Stimulated activated CD4-positive, alpha-beta T cell treated with anti-CD3 and anti-CD28 coated beads, Interleukin-4, amount 100 ng/mL, for 24 hours (primary cell): ENCODE measurements at regions not wholly inside any gene's neighbourhood (a gene's known extent, or its start where the extent isn't known, plus 50 kb on each side); places are given as distances from the start of the nearest gene placed in this dataset.
"Not testable (repeated sequence)": the region's sequence is repeated elsewhere in the genome, so short reads cannot be mapped to it uniquely, and the experiment has no call there.

Experiments
- DNase-seq: peaks from one replicate; pipeline ENCODE4 v3.0.0-alpha.2; 2020

GRCh38 chr1:99444211-99444927 lies 180.1 kb downstream of the PLPPR4 start:
- DNase-seq, result not testable (repeated sequence)

- DNase-seq, result no peak
Measured at GRCh38 chr1:99445071-99445470, 180.8 kb downstream of the PLPPR4 start.

DNA sequence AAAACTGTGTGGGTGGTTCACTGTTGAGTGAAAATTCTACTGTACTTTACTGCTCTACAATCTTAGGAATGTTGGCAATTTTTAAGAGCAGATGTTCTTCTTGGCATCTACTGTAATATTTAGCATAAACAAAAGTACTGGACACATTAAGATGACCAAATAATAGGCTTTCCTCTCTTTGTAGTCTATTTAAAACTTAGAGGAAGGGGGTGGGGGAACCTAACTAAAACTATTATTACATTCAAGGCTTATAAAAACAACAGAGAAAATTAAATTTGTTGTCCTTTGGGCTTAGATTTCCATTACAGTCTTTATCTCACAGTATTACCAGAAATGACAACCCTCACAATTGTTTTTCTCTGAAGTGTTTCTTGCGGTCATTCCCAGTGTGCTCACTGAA lies 181.2 kb downstream of the PLPPR4 start:
- DNase-seq, result no peak

DNA sequence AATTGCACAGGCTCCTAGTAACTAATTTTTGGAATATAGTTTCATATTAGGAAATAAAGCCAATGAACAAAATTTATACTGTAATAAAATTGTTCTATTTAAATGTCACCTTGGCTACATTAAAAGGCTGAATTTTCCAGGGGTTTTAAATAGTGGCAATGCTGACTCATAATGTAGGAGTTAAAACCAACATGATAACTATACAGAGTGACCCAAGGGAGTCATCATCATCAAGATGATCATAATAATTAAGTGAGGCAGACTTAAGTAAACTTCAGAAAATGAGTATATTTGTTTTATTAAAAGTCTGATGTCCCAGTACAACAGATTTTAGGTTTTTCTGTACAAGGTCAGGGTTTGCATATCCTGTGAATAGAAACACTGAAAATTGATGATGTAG lies 183.4 kb downstream of the PLPPR4 start:
- DNase-seq, result no peak

DNA sequence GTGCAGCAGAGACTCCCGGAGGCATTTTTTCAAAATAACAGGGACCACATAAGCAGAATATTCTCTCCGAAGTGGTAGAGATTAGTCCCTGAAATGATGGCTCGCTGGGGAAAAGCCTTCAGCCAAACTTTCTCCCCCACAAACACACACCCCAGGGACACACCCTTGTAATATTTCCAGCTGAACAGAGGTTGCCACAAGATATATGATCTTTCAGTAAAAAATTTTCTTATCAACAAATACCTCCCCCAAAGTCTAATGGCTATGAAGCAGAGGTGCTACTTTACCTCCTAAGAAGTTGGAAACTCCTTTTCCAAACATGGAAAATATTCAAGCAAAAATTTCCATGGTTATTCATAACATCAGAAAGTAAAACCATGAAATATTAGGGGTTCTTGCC lies 190.2 kb upstream of the PALMD start:
- DNase-seq, result no peak

- no peak for DNase-seq
Measured at GRCh38 chr1:99456536-99456935, 189.4 kb upstream of the PALMD start.

GRCh38 chr1:99457381-99458165 lies 188.3 kb upstream of the PALMD start:
- DNase-seq, result no peak

GRCh38 chr1:99461499-99461898 lies 184.4 kb upstream of the PALMD start:
- no peak for DNase-seq

- DNase-seq, result no peak
Measured at GRCh38 chr1:99464738-99465137, 181.2 kb upstream of the PALMD start.

GRCh38 chr1:99465176-99465900 lies 180.6 kb upstream of the PALMD start:
- no peak for DNase-seq

GRCh38 chr1:99467645-99468044 lies 178.3 kb upstream of the PALMD start:
- no peak for DNase-seq

GRCh38 chr1:99469550-99469971 lies 176.4 kb upstream of the PALMD start:
- DNase-seq, result no peak

GRCh38 chr1:99472893-99473292 lies 173.0 kb upstream of the PALMD start:
- no peak for DNase-seq

DNA sequence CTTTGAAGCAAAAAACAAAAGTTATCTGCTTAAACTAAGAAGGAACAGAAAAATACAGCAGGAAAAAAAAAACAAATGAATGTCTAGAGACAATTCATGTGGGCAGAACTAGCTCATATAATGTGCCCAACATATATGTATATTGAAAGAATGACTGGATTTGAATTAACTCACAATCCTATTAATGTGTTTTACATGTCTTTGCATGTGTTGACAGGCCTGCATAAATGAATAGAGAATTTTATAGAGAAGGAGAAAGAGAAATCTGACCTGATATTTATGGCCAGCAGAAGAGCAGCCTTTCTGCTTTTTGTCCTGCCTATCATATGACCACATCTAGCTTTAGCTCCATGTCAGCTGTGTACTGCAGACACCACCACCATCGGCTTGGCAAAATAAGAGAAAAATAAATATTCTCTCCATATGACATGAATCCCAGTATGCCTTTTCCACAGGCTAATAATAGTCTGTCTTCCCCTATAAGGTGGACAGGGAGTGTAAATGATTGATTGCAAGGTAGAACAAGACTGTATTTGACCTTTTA lies 171.5 kb upstream of the PALMD start:
- DNase-seq, result no peak

GRCh38 chr1:99476058-99476457 lies 169.9 kb upstream of the PALMD start:
- no peak for DNase-seq

GRCh38 chr1:99481391-99481996 lies 164.4 kb upstream of the PALMD start:
- peak; percentile 43 for DNase-seq

- DNase-seq, result no peak
Measured at GRCh38 chr1:99482286-99482685, 163.6 kb upstream of the PALMD start.

DNA sequence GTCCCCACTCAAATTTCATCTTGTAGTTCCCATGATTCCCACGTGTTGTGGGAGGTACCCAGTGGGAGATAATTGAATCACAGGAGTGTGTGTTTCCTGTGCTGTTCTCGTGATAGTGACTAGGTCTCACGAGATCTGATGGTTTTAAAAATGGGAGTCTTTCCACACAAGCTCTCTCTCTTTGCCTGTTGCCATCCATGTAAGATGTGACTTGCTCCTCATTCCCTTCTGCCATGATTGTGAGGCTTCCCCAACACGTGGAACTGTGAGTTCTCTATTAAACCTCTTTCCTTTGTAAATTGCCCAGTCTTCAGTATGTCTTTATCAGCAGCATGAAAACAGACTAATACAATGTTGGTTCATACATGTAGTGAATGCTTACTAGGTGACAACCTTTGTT lies 163.2 kb upstream of the PALMD start:
- no peak for DNase-seq

GRCh38 chr1:99490031-99490430 lies 155.9 kb upstream of the PALMD start:
- DNase-seq, result no peak

DNA sequence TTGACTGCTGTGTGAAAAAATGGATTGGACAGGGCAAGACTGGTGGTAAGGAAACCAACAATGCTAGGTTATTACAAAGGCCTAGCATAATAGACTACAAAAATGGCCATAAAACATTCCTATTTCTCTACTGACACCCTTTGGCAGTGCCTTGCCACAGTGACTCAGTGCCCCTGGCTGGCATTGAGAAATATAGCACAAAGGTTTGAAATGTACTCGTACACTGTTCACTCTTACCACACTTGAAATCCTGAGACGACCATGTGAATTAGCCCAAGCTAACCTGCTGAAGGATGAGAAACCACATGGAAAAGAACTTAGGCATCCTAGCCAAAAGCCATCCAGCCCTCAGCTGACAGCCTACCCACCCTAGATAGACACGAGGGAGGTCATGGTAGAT lies 149.8 kb upstream of the PALMD start:
- DNase-seq, result no peak

GRCh38 chr1:99497690-99498089 lies 148.2 kb upstream of the PALMD start:
- no peak for DNase-seq

GRCh38 chr1:99500541-99500940 lies 145.4 kb upstream of the PALMD start:
- DNase-seq, result no peak

- no peak for DNase-seq
Measured at GRCh38 chr1:99501871-99502270, 144.0 kb upstream of the PALMD start.
